Transverse colon (tissue), 3 donors: ENCODE measurements at regions not wholly inside any gene's neighbourhood (a gene's known extent, or its start where the extent isn't known, plus 50 kb on each side); places are given as distances from the start of the nearest gene placed in this dataset.

Experiments used
- EP300 ChIP-seq: sonication (generic); formaldehyde crosslinking; IDR thresholded peaks from one replicate; pipeline ENCODE4 v1.6.1; 2017; ENCODE audit warnings: antibody characterized with exemption, low read depth
- POLR2A ChIP-seq: fragments of 450-650 bp; IDR thresholded peaks from one replicate; pipeline ENCODE4 v1.6.1; 2016; ENCODE audit warnings: antibody characterized with exemption, mild to moderate bottlenecking, moderate library complexity
- TF ChIP-seq, protein P1 (sequence below), 5 experiments: fragments of 200-600 bp in 3 of 5; fragments of 450-650 bp in 2 of 5; sonication (generic) in 3 of 5; IDR thresholded peaks; 1 replicate in 2 of 5; 2 replicates in 3 of 5; pipeline ENCODE4 v1.5.1; 2016 to 2017; ENCODE audit warnings: antibody characterized with exemption in 5 of 5, inconsistent platforms in 3 of 5, mild to moderate bottlenecking in 2 of 5, moderate library complexity in 1 of 5

DNA sequence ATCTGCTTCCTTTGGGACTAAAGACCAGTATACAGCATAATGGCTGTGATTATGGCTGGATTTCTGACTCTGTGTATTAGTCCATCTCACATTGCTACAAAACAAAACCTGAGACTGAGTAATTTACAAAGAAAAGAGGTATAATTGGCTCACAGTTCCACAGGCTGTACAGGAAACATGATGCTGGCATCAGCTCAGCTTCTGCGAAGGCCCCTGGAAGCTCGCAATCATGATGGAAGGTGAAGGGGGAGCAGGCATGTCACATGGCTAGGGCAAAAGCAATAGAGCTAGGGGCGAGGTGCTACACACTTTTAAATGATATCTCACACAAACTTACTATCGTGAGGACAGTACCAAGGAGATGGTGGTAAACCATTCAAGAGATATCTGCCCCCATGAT, 68.0 kb upstream of the GADL1 start:
- TF ChIP-seq, protein P1, sequence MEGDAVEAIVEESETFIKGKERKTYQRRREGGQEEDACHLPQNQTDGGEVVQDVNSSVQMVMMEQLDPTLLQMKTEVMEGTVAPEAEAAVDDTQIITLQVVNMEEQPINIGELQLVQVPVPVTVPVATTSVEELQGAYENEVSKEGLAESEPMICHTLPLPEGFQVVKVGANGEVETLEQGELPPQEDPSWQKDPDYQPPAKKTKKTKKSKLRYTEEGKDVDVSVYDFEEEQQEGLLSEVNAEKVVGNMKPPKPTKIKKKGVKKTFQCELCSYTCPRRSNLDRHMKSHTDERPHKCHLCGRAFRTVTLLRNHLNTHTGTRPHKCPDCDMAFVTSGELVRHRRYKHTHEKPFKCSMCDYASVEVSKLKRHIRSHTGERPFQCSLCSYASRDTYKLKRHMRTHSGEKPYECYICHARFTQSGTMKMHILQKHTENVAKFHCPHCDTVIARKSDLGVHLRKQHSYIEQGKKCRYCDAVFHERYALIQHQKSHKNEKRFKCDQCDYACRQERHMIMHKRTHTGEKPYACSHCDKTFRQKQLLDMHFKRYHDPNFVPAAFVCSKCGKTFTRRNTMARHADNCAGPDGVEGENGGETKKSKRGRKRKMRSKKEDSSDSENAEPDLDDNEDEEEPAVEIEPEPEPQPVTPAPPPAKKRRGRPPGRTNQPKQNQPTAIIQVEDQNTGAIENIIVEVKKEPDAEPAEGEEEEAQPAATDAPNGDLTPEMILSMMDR (IDR thresholded peaks at IDR 0.05) = no peak
- TF ChIP-seq EP300 = no peak
- no peak for TF ChIP-seq POLR2A
